ENCODE measurements at regions not wholly inside any gene's neighbourhood (a gene's known extent, or its start where the extent isn't known, plus 50 kb on each side); places are given as distances from the start of the nearest gene placed in this dataset.

- TF ChIP-seq EZH2 (IDR thresholded peaks at IDR 0.05; ENCODE audit: borderline replicate concordance, low read depth, low read length, severe bottlenecking), result no peak
- TF ChIP-seq, protein P1, sequence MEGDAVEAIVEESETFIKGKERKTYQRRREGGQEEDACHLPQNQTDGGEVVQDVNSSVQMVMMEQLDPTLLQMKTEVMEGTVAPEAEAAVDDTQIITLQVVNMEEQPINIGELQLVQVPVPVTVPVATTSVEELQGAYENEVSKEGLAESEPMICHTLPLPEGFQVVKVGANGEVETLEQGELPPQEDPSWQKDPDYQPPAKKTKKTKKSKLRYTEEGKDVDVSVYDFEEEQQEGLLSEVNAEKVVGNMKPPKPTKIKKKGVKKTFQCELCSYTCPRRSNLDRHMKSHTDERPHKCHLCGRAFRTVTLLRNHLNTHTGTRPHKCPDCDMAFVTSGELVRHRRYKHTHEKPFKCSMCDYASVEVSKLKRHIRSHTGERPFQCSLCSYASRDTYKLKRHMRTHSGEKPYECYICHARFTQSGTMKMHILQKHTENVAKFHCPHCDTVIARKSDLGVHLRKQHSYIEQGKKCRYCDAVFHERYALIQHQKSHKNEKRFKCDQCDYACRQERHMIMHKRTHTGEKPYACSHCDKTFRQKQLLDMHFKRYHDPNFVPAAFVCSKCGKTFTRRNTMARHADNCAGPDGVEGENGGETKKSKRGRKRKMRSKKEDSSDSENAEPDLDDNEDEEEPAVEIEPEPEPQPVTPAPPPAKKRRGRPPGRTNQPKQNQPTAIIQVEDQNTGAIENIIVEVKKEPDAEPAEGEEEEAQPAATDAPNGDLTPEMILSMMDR (IDR thresholded peaks at IDR 0.05; ENCODE audit: borderline replicate concordance, extremely low read depth, low read length, poor library complexity, severe bottlenecking), result no peak
- ATAC-seq (ENCODE audit: insufficient read depth, low read depth), result no peak
These were observed 342.5 kb upstream of the C16orf82 start for GRCh38 chr16:26724189-26724588.

DNA sequence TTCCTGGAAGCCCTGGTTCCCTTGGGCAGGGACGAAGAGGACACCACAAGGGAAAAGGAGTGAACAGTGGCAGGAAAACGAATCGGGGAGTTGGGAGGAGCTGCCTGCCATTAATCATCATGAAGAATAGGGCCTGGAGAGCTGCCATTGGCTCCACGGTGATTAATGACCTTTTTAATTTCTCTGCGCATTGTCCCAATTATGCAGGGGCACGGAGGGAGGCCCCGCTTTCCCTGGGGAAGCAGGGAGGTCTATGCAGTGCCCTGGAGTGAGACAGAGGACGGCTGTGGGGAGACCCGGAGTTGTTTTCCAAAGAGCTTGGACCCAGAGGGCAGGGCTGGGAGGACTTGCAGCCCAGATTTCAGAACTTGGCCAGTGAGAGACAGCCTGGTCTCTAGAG, 338.9 kb upstream of the C16orf82 start:
- no peak overlapping the region for H3K9ac ChIP-seq (ENCODE audit: low read depth, low read length)
- no peak overlapping the region for H3K4me2 ChIP-seq (ENCODE audit: insufficient read depth, low read length)
- H4K20me1 ChIP-seq (ENCODE audit: insufficient read depth, low read length), result no peaks in the 10 kb centered on the region
- TF ChIP-seq, protein P1 (IDR thresholded peaks at IDR 0.05; ENCODE audit: borderline replicate concordance, extremely low read depth, low read length, poor library complexity, severe bottlenecking), result no peak
- no peak for TF ChIP-seq EZH2 (IDR thresholded peaks at IDR 0.05; ENCODE audit: borderline replicate concordance, low read depth, low read length, severe bottlenecking)
- H3K4me1 ChIP-seq (ENCODE audit: insufficient read depth, low read length), result no peaks in the 10 kb centered on the region
- no peaks in the 10 kb centered on the region for H3K9me3 ChIP-seq (ENCODE audit: insufficient read depth, low read length, severe bottlenecking)
- ATAC-seq (ENCODE audit: insufficient read depth, low read depth), result no peak
- no peak for DNase-seq
- no peak overlapping the region for H3K4me3 ChIP-seq (ENCODE audit: low read depth in 1 of 2, low read length in 2 of 2)
- H3K79me2 ChIP-seq (ENCODE audit: insufficient read depth, low read length), result no peaks in the 10 kb centered on the region
- no peaks in the 10 kb centered on the region for H3K36me3 ChIP-seq (ENCODE audit: insufficient read depth, low read length)
- no peak overlapping the region for H2AFZ ChIP-seq (ENCODE audit: low read depth, low read length)
- H3K27me3 ChIP-seq (ENCODE audit: insufficient read depth, low read length, poor library complexity), result no peaks in the 10 kb centered on the region
- no peak overlapping the region for H3K27ac ChIP-seq (ENCODE audit: low read length)

More at GRCh38 chr16:26724189-26724588, 342.5 kb upstream of the C16orf82 start:
- H3K27ac ChIP-seq (ENCODE audit: low read length), result no peak overlapping the region
- H3K4me1 ChIP-seq (ENCODE audit: insufficient read depth, low read length), result no peaks in the 10 kb centered on the region
- H3K27me3 ChIP-seq (ENCODE audit: insufficient read depth, low read length, poor library complexity), result peaks cover 3% of the 10 kb centered on the region
- no peak for DNase-seq
- no peak overlapping the region for H3K9ac ChIP-seq (ENCODE audit: low read depth, low read length)
- H3K36me3 ChIP-seq (ENCODE audit: insufficient read depth, low read length), result no peaks in the 10 kb centered on the region
- H3K4me3 ChIP-seq (ENCODE audit: low read depth in 1 of 2, low read length in 2 of 2), result no peak overlapping the region
- no peak overlapping the region for H3K4me2 ChIP-seq (ENCODE audit: insufficient read depth, low read length)
- H4K20me1 ChIP-seq (ENCODE audit: insufficient read depth, low read length), result no peaks in the 10 kb centered on the region
- no peaks in the 10 kb centered on the region for H3K79me2 ChIP-seq (ENCODE audit: insufficient read depth, low read length)
- no peak overlapping the region for H2AFZ ChIP-seq (ENCODE audit: low read depth, low read length)
- H3K9me3 ChIP-seq (ENCODE audit: insufficient read depth, low read length, severe bottlenecking), result no peaks in the 10 kb centered on the region

- H3K27me3 ChIP-seq (ENCODE audit: insufficient read depth, low read length, poor library complexity), result no peaks in the 10 kb centered on the region
- no peak for TF ChIP-seq EZH2 (IDR thresholded peaks at IDR 0.05; ENCODE audit: borderline replicate concordance, low read depth, low read length, severe bottlenecking)
- TF ChIP-seq, protein P1 (IDR thresholded peaks at IDR 0.05; ENCODE audit: borderline replicate concordance, extremely low read depth, low read length, poor library complexity, severe bottlenecking), result no peak
- no peaks in the 10 kb centered on the region for H3K36me3 ChIP-seq (ENCODE audit: insufficient read depth, low read length)
- no peaks in the 10 kb centered on the region for H3K79me2 ChIP-seq (ENCODE audit: insufficient read depth, low read length)
- ATAC-seq (ENCODE audit: insufficient read depth, low read depth) (no peak), DNase-seq (no peak)
- no peak overlapping the region for H3K9ac ChIP-seq (ENCODE audit: low read depth, low read length)
- H3K4me3 ChIP-seq (ENCODE audit: low read depth in 1 of 2, low read length in 2 of 2), result no peak overlapping the region
- H3K9me3 ChIP-seq (ENCODE audit: insufficient read depth, low read length, severe bottlenecking), result no peaks in the 10 kb centered on the region
- no peaks in the 10 kb centered on the region for H4K20me1 ChIP-seq (ENCODE audit: insufficient read depth, low read length)
- H2AFZ ChIP-seq (ENCODE audit: low read depth, low read length), result no peak overlapping the region
- H3K4me1 ChIP-seq (ENCODE audit: insufficient read depth, low read length), result no peaks in the 10 kb centered on the region
- no peak overlapping the region for H3K4me2 ChIP-seq (ENCODE audit: insufficient read depth, low read length)
- H3K27ac ChIP-seq (ENCODE audit: low read length), result no peak overlapping the region
These were observed 336.7 kb upstream of the C16orf82 start for GRCh38 chr16:26729951-26730541.

Data from DND-41 (cell line).